GM23338 (cell line): ENCODE measurements at regions not wholly inside any gene's neighbourhood (a gene's known extent, or its start where the extent isn't known, plus 50 kb on each side); places are given as distances from the start of the nearest gene placed in this dataset.

ENCODE experiments used
- ATAC-seq: fragments of 200-7000 bp; cut with Tn5 transposase; 3 replicates; pipeline ENCODE4 v1.9.1; 2020
- DNase-seq: peaks from one replicate; pipeline ENCODE4 v3.0.0-alpha.2; 2015; ENCODE audit warnings: low spot score
- H2AFZ ChIP-seq: fragments of 200-600 bp; sonication (generic); 2 replicates; pipeline ENCODE4 v1.8.0; 2016; ENCODE audit warnings: antibody characterized with exemption, mild to moderate bottlenecking, moderate library complexity
- H3F3A ChIP-seq: fragments of 200-600 bp; sonication (generic); replicated peaks from 2 replicates; pipeline ENCODE4 v1.8.0; 2017; ENCODE audit warnings: antibody characterized with exemption, mixed run types, low read depth
- H3K27ac ChIP-seq: fragments of 200-600 bp; sonication (generic); 2 replicates; pipeline ENCODE4 v1.6.1; 2016; ENCODE audit warnings: low read depth
- H3K27me3 ChIP-seq: fragments of 200-600 bp; sonication (generic); 2 replicates; pipeline ENCODE4 v1.8.0; 2016; ENCODE audit warnings: mild to moderate bottlenecking, mixed run types, moderate library complexity; ENCODE audit not compliant: insufficient read depth
- H3K36me3 ChIP-seq: fragments of 200-600 bp; sonication (generic); 2 replicates; pipeline ENCODE4 v1.8.0; 2016; ENCODE audit warnings: mild to moderate bottlenecking; ENCODE audit not compliant: insufficient read depth
- H3K4me1 ChIP-seq: fragments of 200-600 bp; sonication (generic); 2 replicates; pipeline ENCODE4 v1.8.0; 2016; ENCODE audit warnings: mild to moderate bottlenecking, moderate library complexity; ENCODE audit not compliant: insufficient read depth
- H3K4me2 ChIP-seq: fragments of 200-600 bp; sonication (generic); 2 replicates; pipeline ENCODE4 v1.7.1; 2017; ENCODE audit warnings: mixed run types
- H3K4me3 ChIP-seq: fragments of 200-600 bp; sonication (generic); 2 replicates; pipeline ENCODE4 v1.6.1; 2016; ENCODE audit warnings: mixed run types
- H3K79me2 ChIP-seq: fragments of 200-600 bp; sonication (generic); replicated peaks from 2 replicates; pipeline ENCODE4 v1.8.0; 2017; ENCODE audit warnings: mild to moderate bottlenecking; ENCODE audit not compliant: insufficient read depth
- H3K9me2 ChIP-seq: fragments of 200-600 bp; sonication (generic); 2 replicates; pipeline ENCODE4 v1.8.0; 2017; ENCODE audit not compliant: insufficient read depth
- H4K20me1 ChIP-seq: fragments of 200-600 bp; sonication (generic); replicated peaks from 2 replicates; pipeline ENCODE4 v1.8.0; 2017; ENCODE audit warnings: mild to moderate bottlenecking; ENCODE audit not compliant: insufficient read depth
- H3K27ac Mint-ChIP-seq: 2 replicates; pipeline ENCODE4 v1.8.0; 2020; ENCODE audit warnings: inconsistent platforms, mild to moderate bottlenecking, moderate library complexity, mixed read lengths
- H3K27me3 Mint-ChIP-seq: 3 replicates; pipeline ENCODE4 v1.8.0; 2022; ENCODE audit warnings: low read depth, mild to moderate bottlenecking, moderate library complexity, mixed read lengths, inconsistent platforms; ENCODE audit not compliant: insufficient read depth, poor library complexity
- H3K36me3 Mint-ChIP-seq: 3 replicates; pipeline ENCODE4 v1.8.0; 2021; ENCODE audit warnings: low read depth, mild to moderate bottlenecking, inconsistent platforms, moderate library complexity, mixed read lengths
- H3K4me1 Mint-ChIP-seq: 3 replicates; pipeline ENCODE4 v1.8.0; 2020; ENCODE audit warnings: mild to moderate bottlenecking, inconsistent platforms, mixed read lengths
- H3K4me3 Mint-ChIP-seq: 3 replicates; pipeline ENCODE4 v1.8.0; 2021; ENCODE audit warnings: moderate library complexity, mild to moderate bottlenecking, inconsistent platforms, mixed read lengths
- H3K9me3 Mint-ChIP-seq: 3 replicates; pipeline ENCODE4 v1.8.0; 2020; ENCODE audit warnings: moderate library complexity, mild to moderate bottlenecking, inconsistent platforms, mixed read lengths
- ETS1 ChIP-seq: IDR thresholded peaks from 2 replicates; pipeline ENCODE4 v1.6.1; 2016; ENCODE audit warnings: antibody characterized with exemption
- NANOG ChIP-seq: IDR thresholded peaks from 2 replicates; pipeline ENCODE4 v1.6.1; 2016; ENCODE audit warnings: antibody characterized with exemption, borderline replicate concordance
- REST ChIP-seq: IDR thresholded peaks from one replicate; pipeline ENCODE4 v1.6.1; 2018; ENCODE audit warnings: antibody characterized with exemption; ENCODE audit not compliant: unreplicated experiment
- STAT1 ChIP-seq: IDR thresholded peaks from one replicate; pipeline ENCODE4 v1.6.1; 2016; ENCODE audit warnings: antibody characterized with exemption; ENCODE audit not compliant: unreplicated experiment
- TF ChIP-seq, protein P1 (sequence below), 2 experiments: fragments of 200-600 bp in 1 of 2; sonication (generic) in 1 of 2; conservative IDR thresholded peaks; 2 replicates each; pipeline versions ENCODE4 v1.5.1 to v1.6.1; 2016 to 2017; ENCODE audit warnings: antibody characterized with exemption in 2 of 2, low read depth in 2 of 2, mild to moderate bottlenecking in 2 of 2, moderate library complexity in 1 of 2

- no peaks in the 10 kb centered on the region for H3K36me3 ChIP-seq
- H3K9me2 ChIP-seq = no peaks in the 10 kb centered on the region
- ATAC-seq (peak; percentile 81), DNase-seq (peak; percentile 47)
- peak overlapping the region; percentile 85 for H3K27ac ChIP-seq
- Mint-ChIP-seq H3K27ac (peak overlapping the region; percentile 93), H3K9me3 (peaks cover 3% of the 10 kb centered on the region; the same call in 1 of the 3 replicates), H3K27me3 (peaks cover 2% of the 10 kb centered on the region), H3K4me1 (peaks cover 46% of the 10 kb centered on the region), H3K4me3 (peak overlapping the region; percentile 12; the same call in 2 of the 3 replicates), H3K36me3 (peaks cover 4% of the 10 kb centered on the region; the same call in 2 of the 3 replicates)
- H3K79me2 ChIP-seq = peaks cover 10% of the 10 kb centered on the region
- peaks cover 55% of the 10 kb centered on the region for H3K4me1 ChIP-seq
- TF ChIP-seq, protein P1, sequence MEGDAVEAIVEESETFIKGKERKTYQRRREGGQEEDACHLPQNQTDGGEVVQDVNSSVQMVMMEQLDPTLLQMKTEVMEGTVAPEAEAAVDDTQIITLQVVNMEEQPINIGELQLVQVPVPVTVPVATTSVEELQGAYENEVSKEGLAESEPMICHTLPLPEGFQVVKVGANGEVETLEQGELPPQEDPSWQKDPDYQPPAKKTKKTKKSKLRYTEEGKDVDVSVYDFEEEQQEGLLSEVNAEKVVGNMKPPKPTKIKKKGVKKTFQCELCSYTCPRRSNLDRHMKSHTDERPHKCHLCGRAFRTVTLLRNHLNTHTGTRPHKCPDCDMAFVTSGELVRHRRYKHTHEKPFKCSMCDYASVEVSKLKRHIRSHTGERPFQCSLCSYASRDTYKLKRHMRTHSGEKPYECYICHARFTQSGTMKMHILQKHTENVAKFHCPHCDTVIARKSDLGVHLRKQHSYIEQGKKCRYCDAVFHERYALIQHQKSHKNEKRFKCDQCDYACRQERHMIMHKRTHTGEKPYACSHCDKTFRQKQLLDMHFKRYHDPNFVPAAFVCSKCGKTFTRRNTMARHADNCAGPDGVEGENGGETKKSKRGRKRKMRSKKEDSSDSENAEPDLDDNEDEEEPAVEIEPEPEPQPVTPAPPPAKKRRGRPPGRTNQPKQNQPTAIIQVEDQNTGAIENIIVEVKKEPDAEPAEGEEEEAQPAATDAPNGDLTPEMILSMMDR (conservative IDR thresholded peaks at IDR 0.05; ENCODE audit: low read depth in 2 of 2) = no peak
- no peak for TF ChIP-seq STAT1
- no peak for TF ChIP-seq ETS1
- no peak for TF ChIP-seq REST
- peak; percentile 85 for TF ChIP-seq NANOG
- no peaks in the 10 kb centered on the region for H3K27me3 ChIP-seq
- H4K20me1 ChIP-seq = no peaks in the 10 kb centered on the region
- H3K4me3 ChIP-seq = peak overlapping the region; percentile 3
- H3K4me2 ChIP-seq = peak overlapping the region; percentile 59
- no peak overlapping the region for H2AFZ ChIP-seq
- no peaks in the 10 kb centered on the region for H3F3A ChIP-seq
These were observed 188.4 kb upstream of the ANK2 start for GRCh38 chr4:112860830-112861690.
